ENCODE measurements at regions not wholly inside any gene's neighbourhood (a gene's known extent, or its start where the extent isn't known, plus 50 kb on each side); places are given as distances from the start of the nearest gene placed in this dataset.

DNA sequence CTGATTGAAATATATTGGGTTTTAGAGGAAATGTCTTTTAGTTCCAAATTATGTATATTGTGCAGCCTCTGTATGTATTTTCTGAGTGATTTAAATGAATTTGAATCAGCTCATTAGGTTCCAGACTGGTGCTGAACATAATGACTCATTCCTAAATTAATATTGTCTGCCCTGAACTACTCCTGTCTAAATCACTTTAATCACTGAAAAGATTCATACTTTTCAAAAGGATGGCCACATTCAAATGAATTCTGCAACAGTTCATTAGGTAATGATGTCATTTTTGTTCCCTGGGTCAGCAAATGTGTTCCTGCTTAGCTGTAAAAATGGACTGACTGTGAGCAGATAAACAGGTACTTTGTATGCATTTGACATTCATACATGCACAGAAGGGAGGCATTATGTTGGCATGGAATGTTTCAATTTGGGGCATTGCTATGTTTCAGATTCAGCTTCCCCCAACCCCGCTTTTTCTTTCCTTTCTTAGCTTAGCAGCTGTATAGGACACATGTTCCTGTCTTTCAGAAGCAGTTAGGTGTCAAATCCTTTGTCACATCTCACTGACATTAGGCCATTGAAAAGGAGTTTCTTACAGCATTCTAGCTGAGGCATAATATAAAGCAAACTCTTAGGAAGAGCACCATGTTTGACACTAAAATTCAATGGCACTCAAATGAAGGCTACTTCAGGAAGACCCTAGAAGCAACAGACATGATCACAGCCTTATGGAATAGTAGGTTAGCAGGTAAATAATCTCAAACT is 318.5 kb upstream of the ARPP21 start:
- no peak for DNase-seq (ENCODE audit: low read depth in 2 of 3, low spot score in 1 of 3)

DNA sequence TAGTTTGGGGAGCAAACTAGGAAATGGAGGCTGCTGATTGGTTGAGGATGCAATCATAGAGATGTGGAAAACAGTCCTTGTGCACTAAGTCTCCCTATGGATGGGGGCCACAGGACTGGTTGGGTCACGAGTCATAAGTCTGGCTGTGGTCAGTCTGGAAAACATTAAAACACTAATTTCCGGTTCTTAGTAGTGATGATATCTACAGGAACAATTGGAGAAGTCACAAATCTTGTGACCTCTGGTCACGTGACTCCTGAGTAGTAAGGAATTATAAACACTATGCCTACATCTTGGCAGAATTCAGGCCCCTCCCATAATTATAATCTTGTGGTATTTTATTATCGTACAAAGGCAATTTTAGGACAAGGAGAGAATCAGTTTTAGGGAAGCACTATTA is 317.3 kb upstream of the ARPP21 start:
- no peak for DNase-seq (ENCODE audit: low read depth in 2 of 3, low spot score in 1 of 3)

DNA sequence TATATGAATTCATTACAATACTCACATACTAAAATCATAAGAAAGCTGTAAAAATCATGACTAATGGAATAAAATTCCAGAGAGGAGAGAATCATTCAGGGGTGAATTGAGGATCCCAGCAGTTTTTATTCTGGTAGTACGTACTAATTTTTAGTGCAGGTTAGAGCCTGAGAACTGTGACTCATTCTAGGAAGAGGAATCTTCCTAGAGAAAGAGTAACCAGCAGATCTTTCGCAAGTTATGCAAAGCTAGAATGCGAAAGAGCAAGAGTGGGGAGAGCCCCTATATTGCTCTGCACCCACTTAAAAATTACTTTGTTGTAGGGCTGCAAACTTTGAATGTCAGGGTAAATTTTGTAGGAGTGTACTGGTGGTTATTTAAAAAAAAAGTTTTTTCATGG is 303.6 kb upstream of the ARPP21 start:
- DNase-seq (ENCODE audit: low read depth in 2 of 3, low spot score in 1 of 3), result no peak

DNA sequence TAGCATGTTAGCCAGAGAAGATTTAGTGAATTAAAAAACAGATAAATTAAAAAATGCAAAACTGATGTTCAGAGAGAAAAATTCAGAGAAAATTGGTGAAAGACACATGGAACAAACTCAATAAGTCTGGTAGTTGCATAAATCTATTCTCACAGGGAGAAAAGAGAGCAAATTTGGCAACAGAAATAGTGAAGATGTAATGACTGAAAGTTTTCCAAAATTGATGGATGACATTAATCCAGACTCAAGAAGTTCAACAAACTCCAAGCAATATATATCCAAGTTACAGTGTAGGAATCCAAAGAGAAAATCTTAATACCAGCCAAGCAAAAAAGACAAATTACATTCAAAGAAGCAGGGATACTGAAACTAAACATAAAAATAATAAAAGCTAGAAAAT is 302.7 kb upstream of the ARPP21 start:
- DNase-seq (ENCODE audit: low read depth in 2 of 3, low spot score in 1 of 3), result no peak

DNA sequence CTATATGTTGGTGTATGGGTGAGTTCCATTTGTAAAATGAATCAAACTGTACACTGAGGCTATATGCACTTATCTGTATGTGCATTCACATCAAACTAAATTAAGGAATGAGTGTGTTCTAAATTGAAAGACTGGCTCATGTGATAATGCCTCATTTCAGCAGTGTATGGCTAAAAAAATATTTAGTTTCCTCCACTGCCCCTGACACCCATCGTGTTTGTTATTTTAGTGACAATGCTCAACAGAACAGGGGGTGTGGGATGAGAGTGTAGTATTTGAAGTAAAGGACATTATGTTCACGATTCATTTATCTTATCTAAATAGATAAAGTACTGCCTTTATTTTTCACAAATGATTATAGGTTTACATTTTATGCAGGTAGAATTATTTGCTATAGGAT is 301.1 kb upstream of the ARPP21 start:
- DNase-seq (ENCODE audit: low read depth in 2 of 3, low spot score in 1 of 3), result no peak

DNA sequence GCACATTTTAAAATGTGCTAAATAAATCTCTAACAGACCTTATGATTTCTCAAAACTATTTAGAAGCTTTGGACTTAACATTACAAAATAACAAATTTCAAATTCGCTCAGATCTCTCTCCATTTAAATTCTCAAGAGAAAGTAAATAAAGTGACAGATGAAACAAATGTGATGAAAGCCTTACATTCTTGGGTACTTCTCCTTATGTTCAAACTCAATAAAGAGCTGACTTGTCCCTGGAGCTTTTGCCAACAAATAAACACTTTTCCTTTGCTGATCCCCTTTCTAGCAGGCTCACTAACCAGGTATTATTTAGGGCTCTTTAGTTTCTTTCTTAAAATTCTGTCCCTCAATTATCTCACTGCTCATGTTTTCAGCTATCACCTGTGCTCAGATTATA is 259.1 kb upstream of the ARPP21 start:
- DNase-seq (ENCODE audit: low read depth in 2 of 3, low spot score in 1 of 3), result no peak

DNA sequence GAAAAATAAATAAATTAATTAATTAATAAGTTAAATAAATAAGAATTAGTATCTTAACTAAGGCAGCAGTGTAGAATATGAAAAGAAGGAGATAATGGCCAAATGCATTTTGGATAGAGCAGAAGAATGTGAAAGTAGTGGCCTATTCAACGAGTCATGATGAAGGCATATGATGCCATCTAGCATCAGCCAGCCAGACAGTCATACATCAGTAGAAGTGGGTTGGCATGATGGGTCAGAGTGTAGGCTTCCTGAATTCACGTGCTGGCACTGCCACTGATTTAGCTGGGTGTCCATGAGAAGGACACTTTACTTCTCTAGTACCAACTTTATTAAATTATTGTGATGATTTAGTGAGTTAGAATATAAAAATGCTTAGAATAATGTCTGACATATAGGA is 256.1 kb upstream of the ARPP21 start:
- no peak for DNase-seq (ENCODE audit: low read depth in 2 of 3, low spot score in 1 of 3)

DNA sequence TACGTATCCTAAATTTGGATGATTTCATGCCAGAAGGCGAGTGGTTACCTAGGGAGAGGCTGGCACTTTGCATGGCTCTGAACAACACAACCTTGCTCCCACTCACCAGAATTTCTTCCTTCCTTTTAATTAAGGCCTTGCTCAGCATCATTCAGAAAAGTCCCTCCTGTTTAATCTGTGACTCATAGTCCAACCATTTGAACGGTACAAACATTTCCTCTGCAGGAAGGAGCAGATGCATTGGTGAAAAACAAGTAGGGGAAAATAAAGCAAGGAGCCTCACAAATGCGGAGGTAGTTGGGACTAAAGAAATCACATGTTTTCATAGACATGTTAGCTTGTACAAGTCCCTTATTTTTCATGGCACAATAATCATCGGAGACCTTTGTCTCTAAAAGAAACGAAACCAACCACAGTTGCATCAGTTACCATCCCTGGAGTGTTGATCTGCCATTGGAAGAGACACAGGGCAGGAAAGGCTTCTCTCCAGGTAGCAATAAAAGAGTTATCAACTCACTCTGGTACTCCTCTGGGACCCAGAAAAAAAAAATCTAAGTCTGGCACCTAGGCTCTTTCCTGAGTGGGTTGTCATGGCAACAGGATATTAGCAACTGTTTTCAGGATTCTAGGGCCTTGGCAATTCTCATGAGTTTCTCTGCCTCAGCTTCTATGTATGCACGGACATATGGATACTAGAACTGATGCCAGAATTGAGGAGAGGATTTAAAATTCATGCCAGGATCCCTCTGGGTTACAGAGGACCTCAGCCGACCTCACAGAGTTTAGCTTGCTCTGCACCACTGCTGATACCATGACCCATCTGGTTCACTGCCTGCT is 255.4 kb upstream of the ARPP21 start:
- DNase-seq (ENCODE audit: low read depth in 2 of 3, low spot score in 1 of 3), result no peak

DNA sequence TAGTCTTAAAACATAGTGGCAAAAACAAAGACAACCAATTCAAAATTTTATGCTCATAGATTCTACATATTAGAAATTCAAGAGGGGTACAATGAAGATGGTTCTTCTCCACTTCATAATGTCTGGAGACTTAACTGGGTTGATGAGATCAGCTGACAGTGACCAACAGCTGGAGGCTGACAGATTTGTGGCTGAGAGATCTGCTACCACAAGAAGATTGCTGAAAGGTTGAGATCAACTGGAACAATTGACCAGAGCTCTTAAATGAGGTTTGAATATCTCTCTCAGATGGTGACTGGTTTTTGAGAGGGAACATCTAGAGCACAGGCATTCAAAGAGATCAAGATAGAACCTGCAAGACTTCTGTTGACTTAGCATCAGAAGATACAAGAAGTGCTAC is 254.1 kb upstream of the ARPP21 start:
- no peak for DNase-seq (ENCODE audit: low read depth in 2 of 3, low spot score in 1 of 3)

DNA sequence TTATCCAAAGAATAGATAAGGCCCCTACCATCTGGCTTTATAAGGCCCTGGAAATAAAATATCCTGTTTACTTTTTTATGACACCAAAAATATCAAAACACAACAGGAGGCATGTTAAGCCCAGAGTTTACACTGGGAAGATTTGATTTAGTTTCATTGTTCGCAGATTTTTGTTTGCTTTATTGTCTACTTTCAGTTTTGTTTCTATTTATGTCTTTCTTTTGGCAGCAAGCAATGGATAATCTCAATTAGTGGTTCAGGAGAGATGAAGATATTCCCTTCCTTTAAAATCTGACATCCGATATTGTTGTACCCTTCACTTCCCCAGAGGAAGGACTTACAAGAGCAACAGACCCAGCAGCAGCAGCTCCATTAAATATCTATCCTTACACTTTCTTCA is 249.4 kb upstream of the ARPP21 start:
- DNase-seq (ENCODE audit: low read depth in 2 of 3, low spot score in 1 of 3), result no peak

DNA sequence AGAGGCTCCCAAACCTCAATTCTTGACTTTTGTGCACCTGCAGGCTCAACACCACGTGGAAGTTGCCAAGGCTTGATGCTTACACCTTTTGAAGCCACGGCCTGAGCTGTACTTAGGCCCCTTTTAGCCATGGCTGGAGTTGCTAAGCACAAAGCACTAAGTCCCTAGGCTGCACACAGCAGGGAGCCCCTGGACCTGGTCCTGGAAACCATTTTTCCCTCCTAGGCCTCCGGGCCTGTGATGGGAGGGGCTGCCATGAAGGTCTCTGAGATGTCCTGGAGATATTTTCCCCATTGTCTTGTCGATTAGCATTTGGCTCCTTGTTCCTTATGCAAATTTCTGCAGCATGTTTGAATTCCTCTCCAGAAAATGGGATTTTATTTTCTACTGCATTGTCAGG is 247.1 kb upstream of the ARPP21 start:
- no peak for DNase-seq (ENCODE audit: low read depth in 2 of 3, low spot score in 1 of 3)

DNA sequence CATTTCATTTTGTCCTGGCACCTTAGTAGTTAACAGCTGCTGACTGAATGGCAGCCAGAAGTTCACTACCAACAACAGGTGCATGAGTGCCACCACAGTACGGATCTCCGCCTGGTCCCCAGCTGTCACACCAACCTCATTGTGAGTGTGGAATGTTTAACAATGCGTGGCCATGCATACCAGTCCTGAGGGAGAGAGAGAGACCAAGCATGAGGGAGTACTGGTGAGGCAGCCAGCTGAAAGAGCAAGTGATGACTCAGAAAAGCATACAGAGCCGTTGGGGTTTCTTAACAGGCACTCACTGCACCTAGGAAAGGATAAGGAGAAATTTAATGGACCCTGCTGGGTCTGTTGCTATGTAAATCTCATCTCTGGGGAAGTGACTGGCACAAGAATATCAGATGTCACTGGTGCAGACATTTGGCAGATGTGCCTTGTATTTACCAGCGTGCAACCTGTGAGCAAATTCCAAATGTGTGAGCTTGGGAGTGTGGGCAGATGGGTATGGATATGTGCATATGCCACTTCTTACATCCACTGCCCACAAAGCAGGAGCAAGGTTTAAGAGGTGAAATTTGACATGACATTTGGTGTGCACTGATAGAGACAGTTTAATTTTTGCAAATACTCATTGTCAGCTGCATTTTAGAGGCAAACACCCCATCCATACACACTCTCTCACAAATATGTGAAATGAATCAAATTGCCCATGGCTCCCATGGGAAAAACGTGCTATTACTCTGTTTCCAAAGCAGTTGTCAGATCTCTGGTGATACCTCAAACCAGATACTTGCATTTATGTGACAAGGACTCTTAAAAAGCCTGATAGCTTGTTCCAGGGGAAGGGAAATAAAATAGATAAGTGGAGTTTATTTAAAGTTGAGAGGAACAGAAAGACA is 245.2 kb upstream of the ARPP21 start:
- DNase-seq (ENCODE audit: low read depth in 2 of 3, low spot score in 1 of 3), result no peak

DNA sequence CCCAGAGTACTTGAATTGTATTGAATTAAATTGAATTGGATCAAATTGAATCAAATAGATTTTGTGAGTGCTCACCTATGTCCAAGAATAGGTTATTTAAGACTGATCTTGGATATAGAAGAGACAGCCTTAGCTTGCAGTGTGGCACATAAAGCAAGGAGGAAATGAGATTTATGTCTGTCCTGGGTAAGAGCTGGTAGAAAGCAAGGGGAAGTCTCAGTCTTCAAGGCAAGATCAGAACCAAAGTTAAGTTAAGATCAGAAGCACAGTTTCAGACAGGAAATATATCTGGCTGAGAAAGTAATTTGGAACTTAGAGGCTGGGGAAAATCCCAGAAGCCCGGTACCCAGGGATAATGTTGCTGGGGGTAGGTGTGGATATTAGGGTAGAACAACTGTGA is 244.4 kb upstream of the ARPP21 start:
- no peak for DNase-seq (ENCODE audit: low read depth in 2 of 3, low spot score in 1 of 3)

DNA sequence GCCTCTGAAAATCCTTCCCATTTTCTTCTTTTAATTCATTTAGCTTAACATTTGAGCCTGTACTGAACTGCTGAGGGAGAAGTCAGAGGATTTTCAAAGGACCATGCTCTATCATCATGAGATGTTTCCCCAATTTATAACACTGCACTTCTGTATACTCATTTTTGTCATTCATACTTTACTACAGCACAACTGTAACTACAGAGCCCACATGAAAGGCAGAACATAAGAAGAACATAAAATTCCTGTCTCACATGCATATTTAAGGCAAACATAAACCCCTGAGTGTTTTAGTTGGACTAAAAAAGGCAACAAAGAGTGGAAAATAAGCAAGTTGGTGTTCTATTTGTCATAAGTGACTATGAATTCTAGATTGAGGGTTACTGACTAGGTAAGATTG is 237.7 kb upstream of the ARPP21 start:
- no peak for DNase-seq (ENCODE audit: low read depth in 2 of 3, low spot score in 1 of 3)

DNA sequence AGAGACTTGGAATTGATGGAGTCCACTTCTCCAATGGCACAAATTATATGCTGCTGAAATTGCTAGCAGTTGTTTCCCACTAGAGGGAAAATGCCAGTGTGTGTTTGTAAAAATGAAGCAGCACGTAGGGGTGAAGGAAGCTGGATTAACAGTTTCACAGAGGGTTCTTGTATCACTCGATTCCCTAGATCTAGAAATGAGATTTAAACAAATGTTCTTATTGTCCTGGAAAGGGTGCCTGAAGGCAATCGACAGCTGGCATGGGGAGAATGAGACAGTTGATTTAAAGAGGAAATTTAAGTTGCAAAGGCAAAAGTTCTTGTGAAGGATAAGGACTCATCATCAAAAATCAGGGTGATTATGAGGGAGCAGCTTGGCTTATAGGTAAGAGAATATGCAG is 234.8 kb upstream of the ARPP21 start:
- DNase-seq (ENCODE audit: low read depth in 2 of 3, low spot score in 1 of 3), result no peak

DNA sequence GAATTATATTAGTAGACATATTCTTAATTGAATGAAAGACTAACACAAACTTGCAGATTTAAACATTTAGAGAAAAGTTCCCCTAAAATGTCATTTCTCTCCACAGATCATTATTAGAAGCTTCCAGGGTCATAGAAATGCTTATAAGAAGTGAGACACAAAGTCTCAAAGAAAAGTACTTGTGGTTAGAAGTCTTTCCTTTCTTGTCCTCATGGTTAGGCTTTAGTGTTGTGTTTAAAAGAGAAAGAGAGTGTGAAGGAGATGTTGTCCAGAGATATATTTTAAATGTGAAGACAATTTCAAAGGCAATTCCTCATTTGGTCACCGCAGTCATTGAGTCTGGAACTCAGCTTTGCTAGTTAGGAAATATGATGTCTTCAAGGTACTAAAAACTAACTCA is 230.4 kb upstream of the ARPP21 start:
- DNase-seq (ENCODE audit: low read depth in 2 of 3, low spot score in 1 of 3), result no peak

DNA sequence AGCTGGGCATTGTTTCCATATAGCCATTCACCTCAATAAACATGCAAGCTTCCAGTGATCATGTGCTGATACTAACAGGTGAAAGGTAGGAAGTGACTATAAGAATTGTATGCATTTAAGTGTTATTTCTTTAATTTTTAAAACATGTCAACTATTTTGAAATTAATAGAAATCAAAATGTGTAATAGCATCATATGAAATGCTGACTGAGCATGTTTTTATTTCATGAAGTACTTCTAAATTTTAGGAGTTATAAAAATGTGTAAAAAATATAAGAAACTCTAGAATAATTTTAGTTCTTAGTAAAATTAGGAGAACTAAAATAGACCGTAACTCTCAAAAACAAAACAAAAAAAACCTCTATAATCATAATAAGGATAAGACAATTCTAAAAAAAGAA is 229.3 kb upstream of the ARPP21 start:
- DNase-seq (ENCODE audit: low read depth in 2 of 3, low spot score in 1 of 3), result no peak

DNA sequence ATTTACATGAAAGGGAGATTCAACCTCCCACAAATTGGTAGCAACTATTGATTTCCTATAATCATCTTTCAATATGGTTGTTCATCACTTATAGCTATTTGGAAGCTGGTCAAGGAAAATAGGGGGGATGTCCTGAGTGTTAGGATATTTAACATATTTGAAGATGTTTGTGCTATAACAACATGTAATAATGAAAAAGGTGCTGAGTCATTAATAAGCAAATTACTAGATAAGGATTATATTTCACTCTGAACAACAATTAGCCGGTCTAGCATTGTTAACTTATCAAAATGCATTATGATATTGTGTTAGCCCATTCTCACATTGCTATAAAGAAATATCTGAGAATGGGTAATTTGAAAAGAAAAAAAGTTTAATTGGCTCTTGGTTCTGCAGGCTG is 225.8 kb upstream of the ARPP21 start:
- no peak for DNase-seq (ENCODE audit: low read depth in 2 of 3, low spot score in 1 of 3)

DNA sequence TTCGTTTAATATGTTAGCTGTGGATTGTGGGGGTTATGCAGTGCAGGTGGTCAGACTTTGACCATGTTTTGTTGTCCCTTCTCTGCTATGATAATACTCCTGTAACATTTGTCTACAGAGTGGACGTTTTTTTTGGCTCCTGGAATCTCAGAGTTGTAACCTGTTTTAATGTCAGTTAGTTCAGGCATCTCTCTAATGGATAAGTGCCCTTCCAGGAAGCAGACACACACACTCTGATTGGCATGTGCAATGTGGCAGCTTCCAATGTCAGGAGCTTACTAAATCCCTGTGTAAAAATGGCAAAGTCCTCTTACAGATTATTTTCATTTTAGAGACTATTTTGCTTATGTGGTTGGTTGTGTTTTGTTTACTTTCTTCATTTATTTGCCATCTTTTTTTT is 222.2 kb upstream of the ARPP21 start:
- no peak for DNase-seq (ENCODE audit: low read depth in 2 of 3, low spot score in 1 of 3)

DNA sequence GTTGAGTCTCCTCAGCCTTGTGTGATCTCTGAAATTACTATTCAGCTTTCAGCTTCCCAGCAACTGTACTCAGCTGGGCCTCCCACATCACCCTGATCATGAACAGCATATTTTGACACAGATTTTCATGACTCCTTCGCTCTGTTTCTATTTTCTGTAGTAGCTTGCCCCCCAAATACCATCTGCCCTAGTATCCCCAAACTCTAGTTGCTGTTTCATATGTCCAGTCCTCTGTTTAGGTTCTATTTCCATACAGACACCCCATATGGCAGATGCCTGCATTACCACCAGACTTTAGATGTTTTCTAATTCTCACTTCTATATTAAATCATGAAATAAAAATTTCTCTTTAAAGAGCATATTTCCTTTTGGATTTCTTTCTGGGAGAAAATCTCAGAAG is 217.2 kb upstream of the ARPP21 start:
- DNase-seq (ENCODE audit: low read depth in 2 of 3, low spot score in 1 of 3), result no peak

DNA sequence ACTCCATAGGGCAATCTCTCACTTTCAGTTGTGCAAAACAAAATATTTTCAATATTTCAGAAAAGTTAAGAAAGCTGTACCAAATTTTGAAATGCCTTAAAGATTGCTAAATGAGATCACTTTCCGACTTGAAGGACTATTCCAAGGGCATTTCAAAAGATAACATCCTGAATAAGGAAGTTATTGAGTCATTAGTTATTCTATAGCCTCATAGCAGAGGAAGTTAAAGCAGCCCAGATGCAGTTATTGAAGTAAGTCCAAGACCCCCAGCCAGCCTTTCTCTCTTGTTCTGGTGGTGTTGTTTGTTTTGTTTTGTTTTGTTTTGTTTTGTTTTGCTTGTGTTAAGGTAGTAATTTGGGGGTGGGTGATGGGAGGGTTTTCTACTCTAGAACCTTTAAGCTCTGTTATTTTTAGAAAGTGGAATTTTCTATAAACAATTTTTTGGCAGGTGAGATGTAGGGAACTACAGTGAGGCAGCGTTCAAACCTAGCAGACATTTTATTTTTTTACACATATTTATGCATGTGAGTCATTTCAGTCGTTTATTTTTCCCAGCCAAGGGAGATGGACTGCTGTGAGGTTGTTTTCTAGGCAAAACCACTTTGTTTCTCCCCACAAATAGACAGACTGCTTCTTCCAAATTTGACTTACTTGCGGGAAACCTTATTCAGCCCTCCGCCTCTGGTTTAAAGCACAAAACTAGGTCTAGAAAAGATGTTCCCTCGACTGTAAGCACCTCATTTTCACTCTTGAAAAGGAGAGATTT is 216.3 kb upstream of the ARPP21 start:
- DNase-seq (ENCODE audit: low read depth in 2 of 3, low spot score in 1 of 3), result no peak

Measured in stimulated activated CD4-positive, alpha-beta T cell treated with anti-CD3 and anti-CD28 coated beads, Interleukin-12 subunit alpha, Interleukin-12 subunit beta, amount 100 ng/mL, for 48 hours (primary cell).